ENCODE measurements at regions not wholly inside any gene's neighbourhood (a gene's known extent, or its start where the extent isn't known, plus 50 kb on each side); places are given as distances from the start of the nearest gene placed in this dataset.

DNA sequence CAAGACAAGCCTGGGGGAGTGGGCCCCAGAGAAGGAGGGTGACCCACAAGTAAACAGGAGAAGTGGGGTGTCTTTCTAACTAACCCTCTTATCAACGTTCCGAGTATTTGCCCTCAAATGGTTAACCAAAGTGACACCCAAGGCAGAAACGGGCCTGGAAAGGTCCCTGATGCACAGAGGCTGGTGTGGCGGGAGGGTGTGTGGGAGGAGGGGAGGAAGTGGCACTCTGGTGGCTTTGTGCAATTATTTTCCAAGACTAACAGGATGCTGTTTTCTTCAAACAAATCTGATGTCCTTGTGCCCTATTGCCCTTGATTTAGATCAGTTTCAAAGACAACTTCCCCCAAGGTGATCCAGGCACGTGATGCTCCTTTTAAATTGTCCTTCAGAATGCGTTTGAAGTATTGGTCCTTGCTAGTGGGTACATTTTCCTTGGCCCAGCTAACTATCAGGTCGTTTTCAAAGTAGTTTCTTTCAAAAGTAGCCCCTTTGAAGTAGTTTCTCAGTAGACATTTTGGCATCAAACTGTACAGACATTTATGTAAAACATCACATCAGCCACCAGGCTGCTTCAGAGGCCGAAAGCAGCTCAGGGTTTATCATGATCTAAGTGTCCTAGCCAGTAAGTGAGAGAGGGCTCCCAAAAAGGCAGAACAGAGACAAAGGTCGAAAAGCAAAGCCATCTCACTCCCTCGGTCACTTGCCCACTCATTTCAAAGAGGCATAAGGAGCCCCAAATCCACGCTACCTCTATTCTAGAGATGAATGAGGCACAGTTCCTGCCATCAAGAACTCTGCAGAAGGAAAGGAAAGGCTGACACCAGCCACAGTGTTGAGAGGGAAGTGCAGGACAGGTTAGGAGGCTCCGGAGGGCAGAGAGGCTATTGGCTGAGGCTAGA lies 371.1 kb upstream of the ID2 start:
- no peaks in the 10 kb centered on the region for H3K9me3 ChIP-seq
- H3K4me3 ChIP-seq, result no peak overlapping the region
- TF ChIP-seq POLR2A (IDR thresholded peaks at IDR 0.05), result no peak
- TF ChIP-seq, protein P1, sequence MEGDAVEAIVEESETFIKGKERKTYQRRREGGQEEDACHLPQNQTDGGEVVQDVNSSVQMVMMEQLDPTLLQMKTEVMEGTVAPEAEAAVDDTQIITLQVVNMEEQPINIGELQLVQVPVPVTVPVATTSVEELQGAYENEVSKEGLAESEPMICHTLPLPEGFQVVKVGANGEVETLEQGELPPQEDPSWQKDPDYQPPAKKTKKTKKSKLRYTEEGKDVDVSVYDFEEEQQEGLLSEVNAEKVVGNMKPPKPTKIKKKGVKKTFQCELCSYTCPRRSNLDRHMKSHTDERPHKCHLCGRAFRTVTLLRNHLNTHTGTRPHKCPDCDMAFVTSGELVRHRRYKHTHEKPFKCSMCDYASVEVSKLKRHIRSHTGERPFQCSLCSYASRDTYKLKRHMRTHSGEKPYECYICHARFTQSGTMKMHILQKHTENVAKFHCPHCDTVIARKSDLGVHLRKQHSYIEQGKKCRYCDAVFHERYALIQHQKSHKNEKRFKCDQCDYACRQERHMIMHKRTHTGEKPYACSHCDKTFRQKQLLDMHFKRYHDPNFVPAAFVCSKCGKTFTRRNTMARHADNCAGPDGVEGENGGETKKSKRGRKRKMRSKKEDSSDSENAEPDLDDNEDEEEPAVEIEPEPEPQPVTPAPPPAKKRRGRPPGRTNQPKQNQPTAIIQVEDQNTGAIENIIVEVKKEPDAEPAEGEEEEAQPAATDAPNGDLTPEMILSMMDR (IDR thresholded peaks at IDR 0.05), result no peak
- intact Hi-C loops (cut with DNase I), result no loop called here
- peak overlapping the region in 1 of 4 donors; percentile 9 for H3K27ac ChIP-seq
- WGBS, 2 donors, result 59 to 74% methylated on average over 12 of the region's 12 CpGs
- peaks cover 9 to 44% (median 25%) of the 10 kb centered on the region in 3 donors for H3K4me1 ChIP-seq
- no peaks in the 10 kb centered on the region for H3K36me3 ChIP-seq
- H3K27me3 ChIP-seq, result no peaks in the 10 kb centered on the region
- no peak for DNase-seq

GRCh38 chr2:8312221-8312620 lies 369.6 kb upstream of the ID2 start:
- Histone ChIP-seq H3K4me1 (peaks cover 9 to 36% (median 19%) of the 10 kb centered on the region in 3 donors), H3K4me3 (no peak overlapping the region), H3K27ac (no peak overlapping the region), H3K36me3 (no peaks in the 10 kb centered on the region), H3K9me3 (no peaks in the 10 kb centered on the region), H3K27me3 (no peaks in the 10 kb centered on the region)
- 86 to 94% methylated on average over 3 of the region's 3 CpGs for WGBS, 2 donors
- TF ChIP-seq, protein P1 (IDR thresholded peaks at IDR 0.05), result no peak
- TF ChIP-seq POLR2A (IDR thresholded peaks at IDR 0.05), result no peak
- no peak for DNase-seq
- intact Hi-C loops (cut with DNase I), result no loop called here

GRCh38 chr2:8312861-8313830 lies 368.7 kb upstream of the ID2 start:
- WGBS, 2 donors, result 62 to 65% methylated on average over 8 of the region's 8 CpGs
- intact Hi-C loops (cut with DNase I), result no loop called here
- H3K4me1 ChIP-seq, result peaks cover 9 to 27% (median 11%) of the 10 kb centered on the region in 3 donors
- no peaks in the 10 kb centered on the region for H3K36me3 ChIP-seq
- H3K27me3 ChIP-seq, result no peaks in the 10 kb centered on the region
- H3K9me3 ChIP-seq, result no peaks in the 10 kb centered on the region
- DNase-seq, result no peak
- no peak overlapping the region for H3K4me3 ChIP-seq
- TF ChIP-seq, protein P1 (IDR thresholded peaks at IDR 0.05), result no peak
- TF ChIP-seq POLR2A (IDR thresholded peaks at IDR 0.05), result no peak
- no peak overlapping the region for H3K27ac ChIP-seq

- Histone ChIP-seq H3K4me3 (no peak overlapping the region), H3K27me3 (no peaks in the 10 kb centered on the region), H3K4me1 (peaks cover 9 to 24% (median 11%) of the 10 kb centered on the region in 3 donors), H3K9me3 (no peaks in the 10 kb centered on the region), H3K27ac (no peak overlapping the region), H3K36me3 (no peaks in the 10 kb centered on the region)
- intact Hi-C loops (cut with DNase I), result no loop called here
- TF ChIP-seq, protein P1 (IDR thresholded peaks at IDR 0.05), result no peak
- no peak for TF ChIP-seq POLR2A (IDR thresholded peaks at IDR 0.05)
- WGBS, 2 donors, result 88 to 92% methylated on average over 3 of the region's 3 CpGs
- DNase-seq, result no peak
Observed at GRCh38 chr2:8314063-8314462, 367.8 kb upstream of the ID2 start.
